ENCODE measurements at regions not wholly inside any gene's neighbourhood (a gene's known extent, or its start where the extent isn't known, plus 50 kb on each side); places are given as distances from the start of the nearest gene placed in this dataset.

GRCh38 chr3:64318001-64318400 is 92.7 kb upstream of the PRICKLE2 start:
- H3K9ac ChIP-seq (ENCODE audit: low read length), result no peak overlapping the region
- no peaks in the 10 kb centered on the region for H3K4me1 ChIP-seq (ENCODE audit: control insufficient read depth in 1 of 2, insufficient read depth in 2 of 2, low read length in 2 of 2)
- H4K20me1 ChIP-seq (ENCODE audit: insufficient read depth), result no peaks in the 10 kb centered on the region
- no peak for TF ChIP-seq FOSL1 (IDR thresholded peaks at IDR 0.05; ENCODE audit: low read depth)
- no peak for TF ChIP-seq ATF3 (IDR thresholded peaks at IDR 0.05)
- no peak for TF ChIP-seq EGR1 (IDR thresholded peaks at IDR 0.05; ENCODE audit: low read depth)
- no peak for TF ChIP-seq EZH2phosphoT487 (IDR thresholded peaks at IDR 0.05; ENCODE audit: borderline replicate concordance)
- no peak for TF ChIP-seq SIN3A (IDR thresholded peaks at IDR 0.05; ENCODE audit: low read depth)
- TF ChIP-seq ELF1 (IDR thresholded peaks at IDR 0.05; ENCODE audit: borderline replicate concordance, low read depth), result no peak
- no peak for TF ChIP-seq YY1 (IDR thresholded peaks at IDR 0.05; ENCODE audit: extremely low read depth, insufficient replicate concordance, low read depth, low read length)
- no peak for TF ChIP-seq SP1 (IDR thresholded peaks at IDR 0.05; ENCODE audit: low read depth)
- no peak for TF ChIP-seq ZFX (IDR thresholded peaks at IDR 0.05)
- no peak for TF ChIP-seq SRF (IDR thresholded peaks at IDR 0.05; ENCODE audit: low read depth)
- TF ChIP-seq POLR2AphosphoS5 (IDR thresholded peaks at IDR 0.05; ENCODE audit: low read depth, low read length), result no peak
- TF ChIP-seq, protein P1, sequence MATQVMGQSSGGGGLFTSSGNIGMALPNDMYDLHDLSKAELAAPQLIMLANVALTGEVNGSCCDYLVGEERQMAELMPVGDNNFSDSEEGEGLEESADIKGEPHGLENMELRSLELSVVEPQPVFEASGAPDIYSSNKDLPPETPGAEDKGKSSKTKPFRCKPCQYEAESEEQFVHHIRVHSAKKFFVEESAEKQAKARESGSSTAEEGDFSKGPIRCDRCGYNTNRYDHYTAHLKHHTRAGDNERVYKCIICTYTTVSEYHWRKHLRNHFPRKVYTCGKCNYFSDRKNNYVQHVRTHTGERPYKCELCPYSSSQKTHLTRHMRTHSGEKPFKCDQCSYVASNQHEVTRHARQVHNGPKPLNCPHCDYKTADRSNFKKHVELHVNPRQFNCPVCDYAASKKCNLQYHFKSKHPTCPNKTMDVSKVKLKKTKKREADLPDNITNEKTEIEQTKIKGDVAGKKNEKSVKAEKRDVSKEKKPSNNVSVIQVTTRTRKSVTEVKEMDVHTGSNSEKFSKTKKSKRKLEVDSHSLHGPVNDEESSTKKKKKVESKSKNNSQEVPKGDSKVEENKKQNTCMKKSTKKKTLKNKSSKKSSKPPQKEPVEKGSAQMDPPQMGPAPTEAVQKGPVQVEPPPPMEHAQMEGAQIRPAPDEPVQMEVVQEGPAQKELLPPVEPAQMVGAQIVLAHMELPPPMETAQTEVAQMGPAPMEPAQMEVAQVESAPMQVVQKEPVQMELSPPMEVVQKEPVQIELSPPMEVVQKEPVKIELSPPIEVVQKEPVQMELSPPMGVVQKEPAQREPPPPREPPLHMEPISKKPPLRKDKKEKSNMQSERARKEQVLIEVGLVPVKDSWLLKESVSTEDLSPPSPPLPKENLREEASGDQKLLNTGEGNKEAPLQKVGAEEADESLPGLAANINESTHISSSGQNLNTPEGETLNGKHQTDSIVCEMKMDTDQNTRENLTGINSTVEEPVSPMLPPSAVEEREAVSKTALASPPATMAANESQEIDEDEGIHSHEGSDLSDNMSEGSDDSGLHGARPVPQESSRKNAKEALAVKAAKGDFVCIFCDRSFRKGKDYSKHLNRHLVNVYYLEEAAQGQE (IDR thresholded peaks at IDR 0.05; ENCODE audit: low read depth), result no peak
- no peak for TF ChIP-seq POLR2A (IDR thresholded peaks at IDR 0.05; ENCODE audit: borderline replicate concordance, extremely low read depth, insufficient read depth, insufficient read length)
- H3K9me3 ChIP-seq (ENCODE audit: control insufficient read depth in 1 of 2, insufficient read depth in 1 of 2, low read depth in 1 of 2, low read length in 2 of 2), result no peaks in the 10 kb centered on the region
- no peak for ATAC-seq
- H3K27me3 ChIP-seq (ENCODE audit: insufficient read depth, low read length), result no peaks in the 10 kb centered on the region; the same call in 1 of the 2 replicates
- CTCF ChIA-PET, result no interaction called here
- H3K4me2 ChIP-seq (ENCODE audit: low read length), result no peak overlapping the region
- BruUV-seq (replicated peaks), result no TSS peak
- no peak overlapping the region for H3K27ac ChIP-seq (ENCODE audit: low read depth, low read length)
- no peaks in the 10 kb centered on the region for H3K36me3 ChIP-seq (ENCODE audit: control insufficient read depth in 1 of 2, insufficient read depth in 2 of 2, low read length in 2 of 2)
- no peaks in the 10 kb centered on the region for H3K9me2 ChIP-seq (ENCODE audit: insufficient read depth)
- RAD21 ChIA-PET (ENCODE audit: low non-redundant PET in 1 of 2, low total read pairs in 2 of 2, uncharacterized antibody in 2 of 2, unreplicated experiment in 2 of 2), result no interaction called here
- no peak overlapping the region for H2AFZ ChIP-seq (ENCODE audit: low read depth, low read length, poor library complexity, severe bottlenecking)
- H3K79me2 ChIP-seq (ENCODE audit: insufficient read depth, low read length), result no peaks in the 10 kb centered on the region
- intact Hi-C loops (cut with micrococcal nuclease), result no loop called here
- no peak for DNase-seq (ENCODE audit: low read depth, low spot score)
- POLR2A ChIA-PET, result no interaction called here
- H3K4me3 ChIP-seq (replicated peaks in 1 of 2; ENCODE audit: low read depth in 1 of 2, low read length in 2 of 2), result no peak overlapping the region
